HEK293T (cell line): ENCODE measurements at regions not wholly inside any gene's neighbourhood (a gene's known extent, or its start where the extent isn't known, plus 50 kb on each side); places are given as distances from the start of the nearest gene placed in this dataset.

Experiments used
- ARNT ChIP-seq: fragments of 450-650 bp; IDR thresholded peaks from 2 replicates; pipeline ENCODE4 v1.6.1; 2017; ENCODE audit warnings: mild to moderate bottlenecking
- FOXA1 ChIP-seq: fragments of 450-650 bp; IDR thresholded peaks from 2 replicates; pipeline ENCODE4 v1.6.1; 2016; ENCODE audit warnings: mild to moderate bottlenecking
- LEF1 ChIP-seq: fragments of 450-650 bp; IDR thresholded peaks from 2 replicates; pipeline ENCODE4 v1.6.1; 2017; ENCODE audit warnings: mild to moderate bottlenecking, borderline replicate concordance
- SP1 ChIP-seq: fragments of 450-650 bp; IDR thresholded peaks from 2 replicates; pipeline ENCODE4 v1.6.1; 2017
- TARDBP ChIP-seq: fragments of 450-650 bp; IDR thresholded peaks from 2 replicates; pipeline ENCODE4 v1.6.1; 2016

- TF ChIP-seq ARNT, result no peak
- TF ChIP-seq FOXA1, result no peak
- TF ChIP-seq SP1, result no peak
- TF ChIP-seq LEF1, result no peak
- TF ChIP-seq TARDBP, result no peak
Measured at GRCh38 chr9:30851600-30851999, 1532.8 kb upstream of the ACO1 start.
